GM12891 (cell line): ENCODE measurements at regions not wholly inside any gene's neighbourhood (a gene's known extent, or its start where the extent isn't known, plus 50 kb on each side); places are given as distances from the start of the nearest gene placed in this dataset.

ENCODE experiments used
- POLR2A ChIP-seq: IDR thresholded peaks from 2 replicates; pipeline ENCODE4 v1.6.1; 2011; ENCODE audit warnings: low read depth, low read length, control low read depth
- POLR2AphosphoS5 ChIP-seq: IDR thresholded peaks from 2 replicates; pipeline ENCODE4 v1.6.1; 2011; ENCODE audit warnings: low read depth, low read length, control low read depth
- TAF1 ChIP-seq: IDR thresholded peaks from 2 replicates; pipeline ENCODE4 v1.6.1; 2011; ENCODE audit warnings: low read depth, low read length, control low read depth

- TF ChIP-seq TAF1 (no peak), POLR2A (no peak), POLR2AphosphoS5 (no peak)
Observed at GRCh38 chr6:27765028-27765590, 147.1 kb downstream of the OR2B2 start.
